HG03139 (cell line): ENCODE measurements at regions not wholly inside any gene's neighbourhood (a gene's known extent, or its start where the extent isn't known, plus 50 kb on each side); places are given as distances from the start of the nearest gene placed in this dataset.

Experiments
- ATAC-seq: cut with Tn5 transposase; IDR thresholded peaks from one replicate; pipeline ENCODE4 v1.9.1; 2021; ENCODE audit not compliant: unreplicated experiment

DNA sequence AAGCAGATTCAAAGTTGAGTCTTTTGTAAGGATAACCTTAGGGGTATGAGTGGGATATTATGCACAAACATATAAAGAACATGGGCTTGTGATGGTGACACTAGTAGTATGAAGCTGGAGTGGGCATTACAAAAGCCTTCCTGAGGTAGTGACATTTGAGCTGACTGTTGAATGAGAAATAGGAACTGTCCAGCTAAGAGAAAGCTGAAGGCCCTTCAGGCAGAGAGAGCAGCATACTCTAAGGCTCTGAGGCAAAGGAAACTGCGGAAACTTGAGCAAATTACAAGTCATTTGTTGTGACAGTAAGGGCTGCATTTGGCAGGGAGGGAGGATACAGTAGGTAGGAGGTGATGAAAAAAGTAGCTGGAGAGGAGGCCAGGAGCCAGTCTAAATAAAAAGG, 190.7 kb upstream of the CD96 start:
- no peak for ATAC-seq

DNA sequence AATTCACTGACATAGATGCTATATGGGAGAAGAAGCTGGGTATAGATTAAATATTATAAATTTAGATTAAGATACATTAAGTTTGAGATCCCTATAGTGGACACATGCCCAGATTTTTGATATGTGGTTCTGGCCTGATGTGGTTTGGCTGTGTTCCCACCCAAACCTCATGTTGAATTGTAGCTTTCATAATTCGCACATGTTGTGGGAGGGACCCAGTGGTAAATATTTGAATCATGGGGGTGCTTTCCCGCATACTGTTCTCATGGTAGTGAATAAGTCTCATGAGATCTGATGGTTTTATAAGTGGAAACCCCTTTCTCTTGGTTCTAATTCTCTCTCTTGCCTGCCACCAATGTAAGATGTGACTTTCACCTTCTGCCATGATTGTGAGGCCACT, 189.4 kb upstream of the CD96 start:
- no peak for ATAC-seq

DNA sequence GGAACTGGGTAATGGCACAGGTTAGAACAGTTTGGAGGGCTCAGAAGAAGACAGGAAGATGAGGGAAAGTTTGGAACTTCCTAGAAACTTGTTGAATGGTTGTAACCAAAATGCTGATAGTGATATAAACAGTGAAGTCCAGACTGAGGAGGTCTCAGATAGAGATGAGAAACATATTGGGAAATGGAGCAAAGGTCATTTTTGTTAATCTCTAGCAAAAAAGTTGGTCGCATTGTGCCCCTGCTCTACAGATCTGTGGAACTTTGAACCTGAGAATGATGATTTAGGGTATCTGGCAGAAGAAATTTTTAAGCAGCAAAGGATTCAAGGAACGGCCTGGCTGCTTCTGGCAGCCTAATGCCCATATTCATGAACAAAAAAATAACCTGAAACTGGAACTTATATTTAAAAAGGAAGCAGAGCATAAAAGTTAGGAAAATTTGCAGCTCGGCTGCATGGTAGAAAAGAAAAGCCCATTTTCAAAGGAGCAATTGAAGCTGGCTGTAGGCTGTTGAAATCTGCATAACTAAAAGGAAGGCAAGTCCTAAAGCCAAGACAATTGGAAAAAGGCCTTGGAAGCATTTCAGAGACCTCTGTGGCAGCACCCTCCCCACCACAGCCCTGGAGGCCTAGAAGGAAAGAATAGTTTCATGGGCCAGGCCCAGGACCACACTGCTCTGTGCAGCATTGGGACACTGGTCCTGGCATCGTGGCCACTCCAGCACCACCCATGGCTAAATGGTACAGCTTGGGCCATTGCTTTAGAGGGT, 182.6 kb upstream of the CD96 start:
- no peak for ATAC-seq

DNA sequence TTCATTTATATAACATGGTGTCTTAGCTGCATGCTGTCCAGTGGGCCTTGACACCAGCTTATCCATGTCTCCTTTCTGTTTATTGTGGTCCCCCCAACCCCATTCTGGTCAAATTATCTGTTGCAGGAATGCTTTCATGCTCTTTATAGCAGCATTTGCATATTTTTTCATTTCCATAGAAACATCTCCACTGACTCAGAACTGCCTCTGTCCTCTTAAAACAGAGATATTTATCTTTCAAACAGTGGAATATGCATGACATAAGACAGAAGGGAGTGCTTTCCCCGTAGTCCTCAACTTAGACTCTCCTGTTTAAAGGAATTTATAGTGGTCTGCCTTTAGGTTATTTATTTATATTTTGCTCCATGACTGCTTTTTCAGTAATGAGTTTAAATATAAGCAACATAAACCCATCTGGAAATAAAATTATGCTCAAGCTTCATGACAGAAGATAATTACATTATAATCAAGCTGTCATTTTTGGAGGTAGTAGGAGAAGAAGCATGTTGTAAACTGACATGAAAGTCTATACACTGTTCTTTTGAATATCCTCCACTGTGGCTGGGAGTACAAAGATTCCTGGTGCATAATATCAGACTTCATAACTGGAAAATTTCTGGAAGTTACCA, 179.5 kb upstream of the CD96 start:
- no peak for ATAC-seq

DNA sequence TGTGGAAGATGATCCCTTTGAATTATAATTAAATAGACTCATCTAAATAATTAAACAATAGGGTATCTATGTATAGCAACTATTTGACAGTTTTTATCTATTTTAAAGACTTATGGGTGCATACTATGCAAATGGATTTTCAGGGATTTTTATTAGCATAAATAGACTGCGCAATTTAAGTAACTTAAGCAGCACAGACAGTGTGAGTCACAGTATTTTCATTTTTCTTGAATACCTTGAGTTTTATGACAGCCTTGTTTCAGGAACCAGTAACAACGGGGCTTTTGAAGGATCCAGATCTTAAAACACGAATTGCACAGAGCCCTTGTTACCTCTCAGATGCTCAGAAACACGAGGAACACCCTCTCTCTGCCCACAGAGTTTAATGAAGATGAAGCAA, 175.5 kb upstream of the CD96 start:
- no peak for ATAC-seq

DNA sequence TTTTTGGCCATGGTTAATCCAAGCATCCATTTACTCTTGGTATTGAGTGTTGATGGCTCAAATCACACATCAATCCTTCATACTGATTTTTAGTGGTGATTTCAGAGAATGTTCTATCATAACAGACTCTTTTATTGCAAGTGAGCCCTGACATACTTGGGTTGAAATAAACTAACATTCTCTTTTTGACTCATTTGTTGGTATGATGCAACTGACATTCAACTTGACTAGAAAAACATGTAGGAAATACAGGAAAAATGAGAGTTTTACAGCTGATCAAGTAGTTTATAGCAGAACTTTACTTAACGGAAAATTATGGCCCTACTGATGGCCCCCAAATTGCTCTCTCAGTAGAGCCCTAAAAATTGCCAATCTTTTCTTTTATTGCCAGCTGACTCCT, 173.9 kb upstream of the CD96 start:
- no peak for ATAC-seq

DNA sequence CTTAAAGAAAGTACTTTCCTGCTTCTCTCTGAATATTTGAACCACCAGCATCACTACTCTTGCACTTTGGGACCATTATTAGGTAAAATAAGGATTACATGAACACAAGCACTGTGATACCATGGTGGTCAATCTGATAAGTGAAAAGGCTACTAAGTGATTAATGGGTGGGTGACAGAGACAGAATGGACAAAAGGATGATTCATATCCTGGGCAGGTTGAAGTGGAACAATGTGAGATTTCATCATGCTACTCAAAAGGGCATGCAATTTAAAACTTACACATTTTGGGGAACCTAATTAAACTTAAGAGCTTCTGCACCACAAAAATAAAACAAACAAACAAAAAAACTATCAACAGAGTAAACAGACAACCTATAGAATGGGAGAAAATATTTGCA, 172.0 kb upstream of the CD96 start:
- ATAC-seq = no peak

DNA sequence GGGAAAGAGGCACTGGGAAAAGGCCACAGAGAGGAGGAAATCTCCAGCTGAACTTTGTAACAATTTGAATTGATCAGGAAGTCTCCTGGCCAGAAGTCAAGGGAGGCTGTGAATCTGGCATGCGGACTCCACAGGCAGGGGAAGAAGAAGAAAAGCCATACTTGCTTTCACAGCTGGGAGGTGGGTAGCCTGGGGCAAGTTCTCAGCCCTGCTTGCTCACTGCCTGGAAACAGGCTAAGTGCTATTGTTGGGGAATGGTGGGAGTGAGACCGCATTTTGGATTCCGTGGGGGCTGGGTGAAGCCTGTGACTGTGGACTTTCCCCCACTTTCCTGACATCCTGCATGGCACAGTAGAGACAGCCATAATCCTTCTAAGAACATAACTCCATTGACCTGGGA, 168.8 kb upstream of the CD96 start:
- no peak for ATAC-seq

DNA sequence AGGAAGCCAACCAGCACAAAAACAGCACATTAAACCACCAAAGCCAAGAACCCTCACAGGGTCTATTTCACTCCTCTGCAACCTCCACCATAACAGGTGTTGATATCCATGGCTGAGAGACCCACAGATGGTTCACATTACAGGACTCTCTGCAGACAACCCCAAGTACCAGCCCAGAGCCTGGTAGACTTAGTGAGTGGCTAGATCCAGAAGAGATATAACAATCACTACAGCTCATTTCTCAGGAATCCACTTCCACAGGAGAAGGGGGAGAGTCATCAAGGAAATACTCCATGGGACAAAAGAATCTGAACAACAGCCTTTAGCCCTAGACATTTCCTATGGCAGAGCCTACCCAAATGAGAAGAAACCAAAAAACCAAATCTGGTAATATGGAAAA, 168.1 kb upstream of the CD96 start:
- ATAC-seq = no peak

DNA sequence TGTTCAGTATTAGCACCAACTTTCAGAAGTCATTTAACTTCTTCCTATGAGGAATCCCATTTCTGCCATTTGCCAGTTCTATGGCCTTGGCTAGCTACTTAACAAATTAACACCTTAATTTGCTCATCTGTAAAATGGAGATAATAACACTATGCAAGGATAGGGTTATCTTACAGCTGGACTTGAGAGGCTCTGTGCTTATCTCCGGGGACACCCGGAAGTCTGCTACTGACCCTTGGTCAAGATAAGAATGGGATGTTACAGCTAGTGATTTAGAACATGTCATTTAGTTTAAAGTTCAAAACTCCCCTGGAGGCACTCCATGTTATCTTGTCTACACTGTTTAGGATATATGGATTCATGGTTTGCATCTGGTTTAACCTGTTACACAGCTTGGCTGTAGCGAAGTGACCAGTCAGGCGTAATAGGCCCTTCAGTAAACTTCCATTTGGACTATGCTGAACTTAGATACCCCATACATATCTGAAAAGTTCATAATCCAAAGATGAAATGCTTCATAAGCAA, 156.0 kb upstream of the CD96 start:
- ATAC-seq = no peak

DNA sequence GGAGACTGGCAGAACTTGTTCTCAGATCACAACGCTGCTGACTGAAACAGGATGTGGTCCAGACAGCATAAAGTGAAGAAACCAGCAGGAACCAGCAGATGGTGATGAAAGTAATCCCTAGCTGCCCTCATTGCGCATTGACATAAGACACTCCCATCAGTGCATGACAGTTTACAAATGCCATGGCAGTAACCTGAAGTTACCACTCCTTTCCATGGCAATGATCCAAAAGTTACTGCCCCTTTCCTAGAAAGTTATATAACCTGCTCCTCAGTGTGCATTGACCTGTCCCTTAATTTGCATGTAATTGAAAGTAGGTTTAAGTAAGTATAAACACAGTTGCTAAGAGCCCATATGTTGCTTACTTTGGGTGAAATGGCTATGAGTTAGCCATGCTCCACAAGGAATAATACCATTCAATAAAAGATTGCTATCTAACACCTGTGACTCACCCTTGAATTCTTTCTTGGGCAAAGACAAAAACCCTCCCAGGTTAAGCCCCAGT, 149.1 kb upstream of the CD96 start:
- no peak for ATAC-seq

DNA sequence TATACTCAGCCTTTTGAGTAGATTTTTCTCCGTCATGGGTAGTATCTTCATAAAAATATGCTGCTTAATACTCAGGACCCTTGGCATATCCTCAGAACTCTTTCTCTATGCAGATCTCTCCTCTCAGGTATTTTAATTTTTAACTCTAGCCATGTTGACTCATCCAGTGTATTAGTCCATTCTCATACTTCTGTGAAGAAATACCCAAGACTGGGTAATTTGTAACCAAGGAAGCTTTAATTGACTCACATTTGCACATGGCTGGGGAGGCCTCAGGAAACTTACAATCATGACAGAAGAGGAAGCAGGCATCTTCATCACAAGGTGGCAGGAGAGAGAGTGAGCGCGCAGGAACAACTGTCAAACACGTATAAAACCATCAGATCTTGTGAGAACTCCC, 129.3 kb upstream of the CD96 start:
- ATAC-seq = no peak

DNA sequence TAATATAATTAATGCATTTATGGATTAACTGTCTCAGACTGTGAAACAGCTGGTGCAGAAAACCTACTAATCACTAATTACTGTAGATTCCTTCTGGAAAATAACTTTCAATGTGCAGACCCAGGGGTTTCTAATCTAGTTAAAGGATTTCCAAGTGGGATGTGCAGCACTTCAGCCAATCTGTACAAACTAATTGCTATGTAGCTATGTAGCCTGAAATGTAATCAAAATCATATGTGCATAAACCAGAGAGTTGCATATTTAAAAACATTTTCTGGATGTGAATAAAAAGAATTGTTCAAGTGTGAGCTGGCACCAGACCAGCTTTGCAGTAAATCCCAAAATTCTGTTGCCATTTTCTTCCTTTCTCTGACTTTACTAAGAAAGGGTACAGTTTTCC, 127.5 kb upstream of the CD96 start:
- no peak for ATAC-seq

DNA sequence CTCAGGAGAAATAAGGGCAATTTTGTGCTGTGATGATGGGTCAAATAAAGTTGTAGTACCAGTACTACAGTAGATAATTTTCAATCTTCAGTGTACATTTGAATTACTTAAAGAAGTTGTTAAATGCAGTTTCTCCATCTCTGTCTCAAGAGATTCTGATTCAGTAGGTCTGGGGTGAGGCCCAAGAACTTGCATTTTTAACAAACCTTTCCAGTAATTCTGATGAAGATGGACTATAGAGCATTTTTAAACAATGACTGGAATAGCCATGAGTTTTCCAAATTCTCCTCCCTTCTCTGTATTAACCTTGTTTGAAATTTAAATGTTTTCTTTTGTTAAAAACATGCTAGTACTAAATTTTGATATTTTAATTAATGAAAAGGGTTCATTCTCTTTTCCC, 127.0 kb upstream of the CD96 start:
- ATAC-seq = no peak

DNA sequence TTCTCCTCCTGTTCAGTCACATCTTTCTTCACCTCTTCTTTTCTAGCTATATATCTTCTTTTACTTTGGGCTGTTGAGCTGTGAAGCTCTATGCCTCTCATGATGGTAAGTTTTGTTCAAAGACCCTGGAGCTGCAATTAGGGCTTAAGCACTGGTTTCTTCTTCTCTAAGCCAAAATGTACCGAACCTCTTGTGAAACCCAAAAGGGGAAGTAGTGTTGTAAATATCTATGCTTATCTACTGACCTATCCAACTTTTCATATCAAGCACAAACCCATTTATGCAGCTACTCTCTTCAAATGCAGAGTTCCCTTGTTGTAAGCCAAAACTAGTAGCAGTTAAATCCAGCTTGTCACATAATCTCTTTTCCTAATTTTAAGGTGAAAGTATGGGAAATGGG, 123.6 kb upstream of the CD96 start:
- ATAC-seq = no peak

DNA sequence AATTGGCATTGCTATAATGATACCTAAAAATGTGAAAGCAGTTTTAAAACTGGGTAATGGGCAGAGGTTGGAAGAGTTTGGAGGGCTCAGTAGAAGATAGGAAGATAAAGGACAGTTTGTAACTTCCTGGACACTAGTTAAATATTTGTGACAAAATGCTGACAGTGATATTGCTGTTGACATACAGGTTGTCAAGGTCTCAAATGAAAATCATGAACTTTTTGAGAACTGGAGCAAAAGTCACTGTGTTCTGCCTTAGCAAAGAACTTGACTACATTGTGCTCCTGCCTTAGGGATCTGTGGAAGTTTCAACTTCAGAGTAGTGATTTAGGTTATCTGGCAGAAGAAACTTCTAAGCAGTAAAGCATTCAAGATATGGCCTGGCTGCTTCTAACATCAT, 113.7 kb upstream of the CD96 start:
- ATAC-seq = no peak

DNA sequence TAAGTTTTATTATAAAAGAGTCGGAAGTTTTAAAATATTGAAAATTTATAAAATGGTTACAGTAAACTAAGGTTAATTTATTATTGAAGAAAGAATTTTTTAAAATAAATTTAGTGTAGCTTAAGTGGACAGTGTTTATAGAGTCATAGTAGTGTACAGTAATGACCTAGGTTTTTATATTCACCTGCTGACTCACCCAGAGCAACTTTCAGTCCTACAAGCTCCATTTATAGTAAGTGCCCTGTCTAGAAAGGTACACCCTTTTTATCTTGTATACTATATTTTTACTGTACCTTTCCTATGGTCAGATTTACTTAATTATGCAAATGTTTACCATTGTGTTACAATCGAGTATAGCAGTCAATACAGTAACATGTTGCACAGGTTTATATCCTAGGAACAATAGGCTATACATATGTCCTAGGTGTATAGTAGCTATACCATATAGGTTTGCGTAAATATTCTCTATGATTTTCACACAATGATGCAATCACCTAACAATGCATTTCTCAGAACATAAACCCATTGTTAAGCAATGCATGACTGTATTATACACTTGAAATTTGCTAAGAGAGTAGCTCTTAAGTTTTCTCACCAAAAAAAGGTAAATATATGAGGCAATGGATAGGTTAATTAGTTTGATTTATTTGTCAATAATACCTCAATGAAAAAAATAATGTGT, 106.9 kb upstream of the CD96 start:
- no peak for ATAC-seq

DNA sequence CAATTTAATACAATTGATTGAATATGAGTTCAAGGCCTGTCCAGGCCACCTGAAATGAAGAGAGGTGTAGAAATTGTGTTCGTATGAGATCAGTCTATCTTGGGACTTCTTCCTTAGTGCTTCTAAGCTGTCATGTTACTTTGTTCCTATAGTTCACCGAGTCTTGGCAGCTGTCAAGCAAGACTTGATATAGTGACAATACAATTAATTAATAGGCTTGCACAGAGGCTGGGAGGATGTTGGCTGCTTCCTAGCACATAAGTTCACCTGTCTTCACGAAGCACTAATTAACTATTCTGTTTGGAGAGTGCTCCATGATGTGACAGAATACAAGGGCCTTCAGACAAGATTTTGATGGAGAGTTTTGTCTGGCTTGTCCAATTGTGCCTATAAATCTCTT, 103.7 kb upstream of the CD96 start:
- no peak for ATAC-seq

DNA sequence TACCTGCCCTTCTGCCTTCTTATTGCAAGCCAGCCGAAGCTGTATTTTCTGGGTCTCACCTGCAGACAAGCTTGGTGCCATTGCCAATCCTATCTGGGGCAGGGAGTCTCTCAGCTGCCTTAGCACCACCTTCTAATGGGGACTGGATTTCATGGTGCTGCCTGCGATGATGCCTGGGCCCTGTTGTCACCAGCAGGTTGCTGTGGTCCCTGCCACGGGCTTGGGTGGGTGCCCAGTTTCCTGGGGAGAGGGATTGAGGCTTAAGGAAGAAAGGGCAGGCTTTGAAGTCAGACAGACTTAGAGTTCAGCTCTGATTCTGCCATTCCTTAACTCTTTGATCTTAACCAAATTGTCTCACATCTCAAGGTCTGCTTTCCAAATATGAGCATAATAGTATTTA, 87.4 kb upstream of the CD96 start:
- ATAC-seq = no peak

DNA sequence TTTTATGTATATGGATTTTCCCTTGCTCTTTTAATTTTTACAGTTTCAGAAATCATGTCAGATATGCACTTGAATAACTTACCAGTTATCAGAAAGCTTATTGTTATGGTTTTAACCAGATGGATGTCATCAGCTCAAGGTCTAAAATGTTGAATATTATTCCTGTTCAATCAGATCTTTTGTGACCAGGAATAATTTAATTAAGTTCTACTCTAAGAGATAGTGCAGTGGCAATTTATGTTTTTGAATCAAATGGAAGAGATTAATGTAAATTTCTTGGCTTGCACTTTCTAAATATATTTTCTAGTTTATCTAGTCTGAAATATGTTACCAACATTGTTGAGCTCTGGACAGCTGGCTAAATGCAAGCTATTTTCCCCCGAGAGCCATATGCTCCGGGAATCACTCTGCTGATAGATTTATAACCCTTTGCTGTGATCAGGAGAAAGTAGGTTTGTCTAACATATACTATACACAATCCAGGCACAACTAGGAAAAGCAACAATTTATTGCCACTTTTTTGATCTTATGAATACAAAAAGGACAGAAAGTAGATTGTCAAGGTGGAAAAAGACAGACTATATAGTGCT, 76.8 kb upstream of the CD96 start:
- ATAC-seq = no peak

DNA sequence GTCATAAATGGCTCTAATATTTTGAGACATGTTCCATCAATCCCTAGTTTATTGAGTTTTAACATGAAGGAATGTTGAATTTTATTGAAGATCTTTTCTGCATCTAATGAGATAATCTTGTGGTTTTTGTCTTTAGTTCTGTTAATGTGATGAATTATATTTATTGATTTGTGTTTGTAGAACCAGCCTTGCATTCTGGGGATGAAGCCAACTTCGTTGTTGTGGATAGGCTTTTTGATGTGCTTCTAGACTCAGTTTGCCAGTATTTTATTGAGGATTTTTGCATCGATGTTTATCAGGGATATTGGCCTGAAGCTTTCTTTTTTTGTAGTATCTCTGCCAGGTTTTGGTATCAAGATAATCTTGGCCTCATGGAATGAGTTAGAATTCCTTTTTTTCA, 72.0 kb upstream of the CD96 start:
- ATAC-seq = no peak

DNA sequence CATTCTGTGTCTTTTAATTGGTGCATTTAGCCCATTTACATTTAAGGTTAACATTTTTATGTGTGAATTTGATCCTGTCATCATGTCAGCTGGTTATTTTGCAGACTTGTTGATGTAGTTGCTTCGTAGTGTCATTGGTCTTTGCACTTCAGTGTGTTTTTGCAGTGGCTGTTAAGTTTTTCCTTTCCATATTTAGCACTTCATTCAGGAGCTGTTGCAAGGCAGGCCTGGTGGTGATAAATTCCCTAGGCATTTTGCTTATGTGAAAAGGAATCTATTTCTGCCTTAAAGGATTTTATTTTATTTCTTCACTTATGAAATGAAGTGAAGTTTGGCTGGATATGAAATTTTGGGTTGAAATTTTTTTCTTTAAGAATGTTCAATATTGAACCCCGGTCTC, 70.2 kb upstream of the CD96 start:
- no peak for ATAC-seq
